GM19025 (cell line): ENCODE measurements at regions not wholly inside any gene's neighbourhood (a gene's known extent, or its start where the extent isn't known, plus 50 kb on each side); places are given as distances from the start of the nearest gene placed in this dataset.
A peak's percentile ranks its signal among the peaks of the same experiment; 100 is the strongest.
"Not testable (repeated sequence)": the region's sequence is repeated elsewhere in the genome, so short reads cannot be mapped to it uniquely, and the experiment has no call there.

Experiments
- ATAC-seq: cut with Tn5 transposase; IDR thresholded peaks from one replicate; pipeline ENCODE4 v1.9.1; 2021; ENCODE audit warnings: mild to moderate bottlenecking, low read depth, moderate library complexity; ENCODE audit not compliant: unreplicated experiment

GRCh38 chr12:92987362-92987761 is 58.3 kb upstream of the EEA1 start:
- ATAC-seq = no peak

GRCh38 chr12:92987846-92988621 is 58.9 kb upstream of the EEA1 start:
- ATAC-seq = peak; percentile 80

- ATAC-seq = no peak
These were observed 59.6 kb upstream of the EEA1 start for GRCh38 chr12:92988622-92989130.

GRCh38 chr12:92989715-92990484 is 60.8 kb upstream of the EEA1 start:
- ATAC-seq = peak; percentile 26

- ATAC-seq = no peak
These were observed 62.0 kb upstream of the EEA1 start for GRCh38 chr12:92991134-92991533.

- no peak for ATAC-seq
These were observed 62.9 kb upstream of the EEA1 start for GRCh38 chr12:92992041-92992440.

GRCh38 chr12:92993259-92993658 is 64.2 kb upstream of the EEA1 start:
- ATAC-seq = no peak

GRCh38 chr12:92995258-92995903 is 66.3 kb upstream of the EEA1 start:
- peak; percentile 70 for ATAC-seq

- no peak for ATAC-seq
These were observed 70.9 kb upstream of the EEA1 start for GRCh38 chr12:93000026-93000425.

- ATAC-seq = no peak
These were observed 72.3 kb upstream of the EEA1 start for GRCh38 chr12:93001407-93001806.

- no peak for ATAC-seq
These were observed 73.4 kb upstream of the EEA1 start for GRCh38 chr12:93002293-93003054.

GRCh38 chr12:93003531-93004239 is 74.6 kb upstream of the EEA1 start:
- ATAC-seq = no peak

GRCh38 chr12:93005928-93006392 is 76.9 kb upstream of the EEA1 start:
- ATAC-seq = no peak

GRCh38 chr12:93006471-93007208 is 77.5 kb upstream of the EEA1 start:
- no peak for ATAC-seq

GRCh38 chr12:93007544-93007943 is 78.4 kb upstream of the EEA1 start:
- ATAC-seq = no peak

- ATAC-seq = peak; percentile 67
These were observed 79.1 kb upstream of the EEA1 start for GRCh38 chr12:93008044-93008778.

GRCh38 chr12:93008880-93009279 is 79.8 kb upstream of the EEA1 start:
- not testable (repeated sequence) for ATAC-seq

- ATAC-seq = no peak
These were observed 80.4 kb upstream of the EEA1 start for GRCh38 chr12:93009533-93009932.
